ENCODE measurements at regions not wholly inside any gene's neighbourhood (a gene's known extent, or its start where the extent isn't known, plus 50 kb on each side); places are given as distances from the start of the nearest gene placed in this dataset.
"Not testable (repeated sequence)": the region's sequence is repeated elsewhere in the genome, so short reads cannot be mapped to it uniquely, and the experiment has no call there.

- no peak for TF ChIP-seq CTCF (IDR thresholded peaks at IDR 0.05; ENCODE audit: borderline replicate concordance, extremely low read depth, insufficient read depth)
- DNase-seq (no peak), FAIRE-seq (no peak)
- H3K27ac ChIP-seq (ENCODE audit: low read depth in 2 of 2, low read length in 2 of 2), result no peak overlapping the region
- H3K9me3 ChIP-seq (ENCODE audit: control insufficient read depth in 2 of 3, insufficient read depth in 1 of 3, low read length in 3 of 3), result no peaks in the 10 kb centered on the region
- H3K4me3 ChIP-seq (ENCODE audit: low read length in 3 of 3), result no peak overlapping the region
- H3K36me3 ChIP-seq (ENCODE audit: control insufficient read depth in 2 of 3, insufficient read depth in 3 of 3, low read length in 3 of 3), result no peaks in the 10 kb centered on the region
- no peak overlapping the region for H3K9ac ChIP-seq (ENCODE audit: low read length in 3 of 3)
- no peaks in the 10 kb centered on the region for H3K4me1 ChIP-seq (ENCODE audit: control insufficient read depth in 2 of 3, insufficient read depth in 2 of 3, low read depth in 1 of 3, low read length in 3 of 3)
- no peaks in the 10 kb centered on the region for H3K27me3 ChIP-seq (ENCODE audit: control insufficient read depth, insufficient read depth, low read length)
- intact Hi-C loops (cut with DNase I), result no loop called here
Measured at GRCh38 chr11:57890521-57890920, 128.9 kb downstream of the CTNND1 start.

GRCh38 chr11:57893200-57893599 is 130.5 kb upstream of the OR9Q1 start:
- FAIRE-seq; H3K4me3 ChIP-seq (ENCODE audit: low read length in 3 of 3): not testable (repeated sequence)

DNA sequence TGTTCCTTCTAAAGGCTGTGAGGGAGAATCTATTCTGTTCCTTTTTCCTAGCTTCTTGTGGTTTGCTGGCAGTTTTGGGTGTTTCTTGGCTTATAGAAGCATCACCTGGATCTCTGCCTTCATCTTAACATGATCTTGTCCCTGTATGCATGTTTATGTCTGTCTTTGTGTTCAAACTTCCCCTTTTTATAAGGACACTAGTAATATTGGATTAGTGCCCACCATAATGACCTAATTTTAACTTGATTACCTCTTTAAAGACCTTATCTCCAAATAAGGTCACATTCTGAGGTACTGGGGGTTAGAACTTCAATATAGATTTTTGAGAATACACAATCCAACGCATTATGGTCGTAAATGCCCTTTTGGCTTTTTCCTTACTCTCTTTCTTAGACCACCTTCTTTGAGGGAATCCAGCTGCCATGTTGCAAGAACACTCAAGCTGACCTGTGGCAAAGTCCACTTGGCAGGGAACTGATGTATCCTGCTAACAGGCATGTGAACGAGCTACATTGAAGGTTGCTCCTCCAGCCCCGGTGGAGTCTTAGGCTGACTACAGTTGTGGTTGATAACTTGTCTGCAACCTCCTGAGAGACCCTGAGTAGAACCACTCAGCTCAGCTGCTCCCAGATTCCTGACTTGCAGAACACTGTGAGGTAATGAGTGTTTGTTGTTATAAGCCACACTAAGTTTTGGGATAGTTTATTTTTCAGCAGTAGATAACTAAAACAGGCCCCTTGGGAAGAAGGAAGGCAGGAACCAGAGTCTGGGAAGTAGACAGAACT is 127.1 kb upstream of the OR9Q1 start:
- no peak for FAIRE-seq
- H3K4me3 ChIP-seq (ENCODE audit: low read length in 3 of 3), result no peak overlapping the region
- DNase-seq, result no peak
- no peaks in the 10 kb centered on the region for H3K4me1 ChIP-seq (ENCODE audit: control insufficient read depth in 2 of 3, insufficient read depth in 2 of 3, low read depth in 1 of 3, low read length in 3 of 3)
- H3K9me3 ChIP-seq (ENCODE audit: control insufficient read depth in 2 of 3, insufficient read depth in 1 of 3, low read length in 3 of 3), result no peaks in the 10 kb centered on the region
- no peak for TF ChIP-seq CTCF (IDR thresholded peaks at IDR 0.05; ENCODE audit: borderline replicate concordance, extremely low read depth, insufficient read depth)
- H3K9ac ChIP-seq (ENCODE audit: low read length in 3 of 3), result no peak overlapping the region
- no peaks in the 10 kb centered on the region for H3K27me3 ChIP-seq (ENCODE audit: control insufficient read depth, insufficient read depth, low read length)
- H3K36me3 ChIP-seq (ENCODE audit: control insufficient read depth in 2 of 3, insufficient read depth in 3 of 3, low read length in 3 of 3), result no peaks in the 10 kb centered on the region
- intact Hi-C loops (cut with DNase I), result no loop called here
- no peak overlapping the region for H3K27ac ChIP-seq (ENCODE audit: low read depth in 2 of 2, low read length in 2 of 2)

More at GRCh38 chr11:57893200-57893599, 130.5 kb upstream of the OR9Q1 start:
- H3K27ac ChIP-seq (ENCODE audit: low read depth in 2 of 2, low read length in 2 of 2); DNase-seq; H3K9me3 ChIP-seq (ENCODE audit: control insufficient read depth in 2 of 3, insufficient read depth in 1 of 3, low read length in 3 of 3); H3K9ac ChIP-seq (ENCODE audit: low read length in 3 of 3); intact Hi-C loops (cut with DNase I); H3K4me1 ChIP-seq (ENCODE audit: control insufficient read depth in 2 of 3, insufficient read depth in 2 of 3, low read depth in 1 of 3, low read length in 3 of 3); H3K36me3 ChIP-seq (ENCODE audit: control insufficient read depth in 2 of 3, insufficient read depth in 3 of 3, low read length in 3 of 3); H3K27me3 ChIP-seq (ENCODE audit: control insufficient read depth, insufficient read depth, low read length): not testable (repeated sequence)

- no peaks in the 10 kb centered on the region for H3K27me3 ChIP-seq (ENCODE audit: control insufficient read depth, insufficient read depth, low read length)
- no peak for FAIRE-seq
- no peak overlapping the region for H3K4me3 ChIP-seq (ENCODE audit: low read length in 3 of 3)
- no peak for DNase-seq
- H3K9ac ChIP-seq (ENCODE audit: low read length in 3 of 3), result no peak overlapping the region
- H3K4me1 ChIP-seq (ENCODE audit: control insufficient read depth in 2 of 3, insufficient read depth in 2 of 3, low read depth in 1 of 3, low read length in 3 of 3), result peaks cover 0 to 3% (median 0%) of the 10 kb centered on the region in 3 donors
- no peaks in the 10 kb centered on the region for H3K9me3 ChIP-seq (ENCODE audit: control insufficient read depth in 2 of 3, insufficient read depth in 1 of 3, low read length in 3 of 3)
- H3K36me3 ChIP-seq (ENCODE audit: control insufficient read depth in 2 of 3, insufficient read depth in 3 of 3, low read length in 3 of 3), result no peaks in the 10 kb centered on the region
- intact Hi-C loops (cut with DNase I), result no loop called here
- no peak overlapping the region for H3K27ac ChIP-seq (ENCODE audit: low read depth in 2 of 2, low read length in 2 of 2)
- no peak for TF ChIP-seq CTCF (IDR thresholded peaks at IDR 0.05; ENCODE audit: borderline replicate concordance, extremely low read depth, insufficient read depth)
Measured at GRCh38 chr11:57899378-57899777, 124.3 kb upstream of the OR9Q1 start.

All from kidney (tissue), 13 donors.